ENCODE measurements at regions not wholly inside any gene's neighbourhood (a gene's known extent, or its start where the extent isn't known, plus 50 kb on each side); places are given as distances from the start of the nearest gene placed in this dataset.

DNA sequence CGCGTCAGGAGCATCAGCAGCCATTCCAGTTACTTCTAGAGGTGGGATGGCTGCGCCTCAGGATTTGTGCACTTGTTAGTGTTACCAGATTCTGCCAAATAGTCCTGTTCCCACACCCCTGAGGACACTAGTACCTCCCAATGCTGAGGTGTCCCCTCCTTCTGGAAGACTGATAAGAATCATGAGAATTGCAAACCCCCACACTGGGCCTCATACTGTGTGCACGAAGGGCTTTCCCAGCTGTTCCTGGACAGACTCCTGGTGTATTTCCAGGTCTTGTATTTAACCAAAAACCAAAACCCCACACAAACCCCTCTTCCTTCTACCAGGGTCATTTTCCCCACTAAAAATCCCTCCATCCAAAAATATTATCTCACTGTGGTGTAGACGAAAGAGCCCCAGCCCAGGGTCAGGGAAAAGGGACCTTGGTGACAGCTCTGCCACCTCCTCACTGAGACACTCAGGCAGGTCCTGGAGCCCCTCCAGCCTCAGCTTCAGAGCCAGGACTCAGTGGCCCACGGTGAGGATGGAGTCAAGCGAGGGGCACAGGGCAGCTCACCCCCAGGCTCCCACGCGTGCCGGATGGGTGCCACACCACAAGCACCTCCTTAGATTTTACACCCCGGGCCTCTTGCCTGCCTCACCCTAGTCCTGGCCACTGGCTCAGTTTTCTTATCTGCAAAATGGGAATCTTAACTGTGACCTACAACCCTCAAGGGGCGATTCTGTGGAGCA is 131.4 kb upstream of the RUNX3 start:
- no peak for DNase-seq

DNA sequence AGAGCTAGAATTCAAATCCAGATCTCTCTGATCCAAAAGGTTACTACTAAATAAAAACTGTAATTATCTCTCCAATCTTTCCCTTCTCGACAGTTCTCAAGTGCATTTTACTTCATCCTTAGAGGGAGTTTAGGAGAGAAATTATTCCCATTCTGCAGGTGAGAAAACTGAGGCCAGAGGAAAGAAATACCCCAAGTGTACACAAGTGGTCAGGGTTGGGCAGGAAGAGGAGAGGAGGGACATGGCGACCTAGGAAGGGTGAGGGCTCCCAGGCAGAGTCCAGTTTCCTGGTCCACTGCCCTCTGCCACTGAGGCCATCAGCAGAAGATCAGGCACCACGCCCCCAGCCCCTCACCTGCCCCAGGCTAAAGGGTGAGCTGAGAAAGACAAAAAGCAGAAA is 127.1 kb upstream of the RUNX3 start:
- DNase-seq: no peak

DNA sequence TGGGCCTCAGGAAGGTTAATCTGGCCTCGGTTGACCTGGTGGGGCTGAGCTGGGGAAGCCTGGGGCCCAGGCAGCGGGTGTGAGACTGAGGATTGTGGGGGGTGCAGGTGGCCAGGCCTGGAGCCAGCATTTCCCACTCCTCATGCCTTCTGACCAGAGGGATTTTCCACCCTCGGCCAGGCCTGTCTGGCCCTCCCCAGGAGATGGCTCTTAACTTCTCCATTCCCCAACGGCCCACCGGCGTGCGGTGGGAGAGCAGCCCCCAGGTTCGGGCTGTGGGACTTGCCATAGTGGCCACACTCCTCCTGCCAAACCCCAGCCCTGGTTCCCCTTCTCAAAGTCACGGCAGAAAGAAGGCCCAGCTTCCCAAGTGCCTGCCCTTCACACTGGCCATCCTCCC is 126.5 kb upstream of the RUNX3 start:
- no peak for DNase-seq

GRCh38 chr1:25055961-25056360 is 125.9 kb upstream of the RUNX3 start:
- DNase-seq: no peak

DNA sequence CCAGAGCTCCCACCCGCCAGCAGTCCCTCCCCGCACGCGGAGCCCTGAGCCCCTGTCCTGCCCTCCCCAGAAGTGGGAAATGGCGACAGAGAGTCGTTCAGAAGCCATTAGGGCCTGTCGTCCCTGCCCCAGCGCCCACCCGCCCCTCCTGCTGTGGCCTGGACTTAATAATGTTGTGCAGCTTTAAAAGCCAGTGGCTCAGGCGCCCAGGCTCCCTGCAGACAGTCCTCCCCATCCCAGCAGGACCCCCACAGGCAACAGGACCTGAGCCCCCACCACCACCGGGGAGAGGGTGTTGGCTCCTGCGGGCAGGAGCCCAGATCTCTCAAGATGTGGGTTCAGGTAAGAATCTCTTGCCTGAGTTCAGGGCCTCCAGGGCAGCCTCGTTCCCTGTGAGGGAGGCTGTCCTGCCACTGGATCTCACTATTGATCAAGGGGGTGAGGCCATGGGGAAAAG is 125.3 kb upstream of the RUNX3 start:
- no peak for DNase-seq

DNA sequence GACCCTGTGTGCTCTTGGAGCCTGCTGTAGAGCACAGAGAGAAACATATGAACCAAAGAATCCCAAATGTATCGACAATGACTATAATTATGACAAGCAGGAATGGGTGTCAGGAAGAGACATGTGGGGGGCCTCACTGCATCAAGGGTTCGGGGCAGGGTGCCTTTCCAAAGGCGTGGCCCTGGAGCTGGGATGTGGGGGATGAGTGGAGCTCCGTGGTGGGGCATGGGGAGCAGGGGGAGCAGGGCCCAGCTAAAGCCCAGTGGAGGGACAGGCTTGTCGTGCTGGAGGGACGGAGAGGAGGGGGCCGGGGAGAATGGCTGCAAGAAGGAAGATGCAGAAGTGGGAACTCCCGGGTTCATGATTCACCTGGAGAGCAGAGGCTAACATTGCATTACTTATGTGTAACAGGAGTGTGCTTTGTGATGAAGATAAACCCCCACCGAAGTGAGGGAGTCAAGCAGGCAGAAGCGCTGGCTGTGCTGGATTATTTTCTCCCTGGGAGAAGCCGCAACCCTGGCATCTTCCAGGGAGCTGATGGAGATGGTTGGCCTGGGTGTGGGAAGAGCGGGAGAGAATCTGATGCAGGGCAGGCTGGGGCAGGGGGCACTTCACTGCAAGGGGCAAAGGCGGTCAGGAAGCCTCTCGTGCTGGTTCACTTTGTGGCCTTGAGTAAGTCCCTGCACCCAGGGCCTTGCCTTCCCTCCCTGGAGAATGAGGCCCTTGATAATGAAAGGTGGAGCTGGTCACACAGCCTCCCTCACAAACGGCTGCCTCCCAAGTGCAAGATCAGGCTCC is 124.6 kb upstream of the RUNX3 start:
- no peak for DNase-seq

DNA sequence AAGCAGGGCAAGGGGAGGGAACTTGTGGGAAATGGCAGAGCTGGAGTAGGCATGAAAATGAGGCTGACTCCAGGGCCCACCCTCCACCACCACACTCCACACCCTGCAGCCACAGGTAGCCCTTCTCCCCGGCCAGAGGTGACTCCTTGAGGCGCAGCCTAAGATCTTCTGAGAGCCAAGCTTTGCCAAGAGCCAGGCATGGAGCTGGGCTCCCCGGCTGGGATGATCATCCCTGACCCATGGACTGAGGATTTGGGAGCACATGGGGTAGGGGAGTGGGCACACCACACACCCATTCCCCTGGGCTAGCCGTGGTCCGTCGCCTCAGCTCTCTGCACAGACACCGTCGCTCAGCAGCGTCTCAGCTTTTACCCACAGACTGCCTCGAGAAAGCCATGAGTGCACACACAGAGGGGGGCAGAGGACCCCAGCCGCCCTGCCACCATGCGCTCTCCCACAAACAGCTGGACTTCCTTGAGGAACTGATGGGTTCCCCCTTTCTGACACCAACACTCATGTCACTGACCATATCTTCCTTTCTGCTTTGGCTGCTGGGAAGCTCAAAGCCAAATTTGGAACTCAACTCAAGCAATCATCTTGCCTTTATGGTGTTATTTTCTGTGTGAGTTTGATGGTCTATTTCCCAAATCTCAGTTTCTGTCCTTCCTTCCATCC is 123.6 kb upstream of the RUNX3 start:
- DNase-seq: no peak

GRCh38 chr1:25051906-25052305 is 121.8 kb upstream of the RUNX3 start:
- DNase-seq: no peak

GRCh38 chr1:25051504-25051903 is 121.4 kb upstream of the RUNX3 start:
- no peak for DNase-seq

- DNase-seq: no peak
Observed at GRCh38 chr1:25050165-25050564, 120.1 kb upstream of the RUNX3 start.

DNA sequence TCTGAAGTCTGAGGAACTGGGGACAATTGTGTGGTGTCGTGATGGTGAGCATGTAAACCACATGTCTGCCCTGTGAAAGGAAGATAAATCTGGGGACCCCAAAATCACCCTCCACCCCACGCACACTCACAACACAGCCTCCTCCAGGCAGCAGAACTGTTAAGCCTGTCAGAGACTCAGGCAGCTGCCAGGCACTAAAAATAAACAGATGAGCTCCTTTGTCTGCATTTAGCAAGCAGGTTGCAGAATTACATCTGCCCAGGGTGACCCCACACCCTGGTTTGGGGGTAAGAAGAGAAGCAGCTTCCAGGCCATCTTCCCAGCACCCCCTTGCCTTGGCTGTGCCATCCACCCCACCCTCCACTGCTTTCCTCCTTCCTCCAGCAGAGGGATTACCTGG is 119.1 kb upstream of the RUNX3 start:
- DNase-seq: no peak

GRCh38 chr1:25048728-25049127 is 118.7 kb upstream of the RUNX3 start:
- DNase-seq: peak in 3 of 56 donors; percentile 11 to 21 (median 19)

- DNase-seq: no peak
Observed at GRCh38 chr1:25047506-25048240, 117.6 kb upstream of the RUNX3 start.

DNA sequence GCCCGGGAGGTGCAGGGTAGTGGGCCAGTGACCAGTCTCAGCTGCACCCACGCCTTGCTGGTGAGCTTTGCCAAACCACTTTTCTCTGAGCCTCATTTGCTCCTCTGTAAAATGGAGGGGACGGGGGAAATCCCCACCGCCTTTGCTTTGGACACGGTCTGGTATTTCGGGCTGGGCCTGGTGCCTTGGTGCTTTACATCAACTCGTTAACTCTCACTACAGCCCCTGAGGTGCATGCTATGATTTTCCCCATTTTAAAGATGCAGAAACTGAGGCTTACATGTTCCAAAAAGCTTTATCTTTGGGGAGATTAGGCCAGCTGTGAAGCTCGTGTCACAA is 116.1 kb upstream of the RUNX3 start:
- no peak for DNase-seq

DNA sequence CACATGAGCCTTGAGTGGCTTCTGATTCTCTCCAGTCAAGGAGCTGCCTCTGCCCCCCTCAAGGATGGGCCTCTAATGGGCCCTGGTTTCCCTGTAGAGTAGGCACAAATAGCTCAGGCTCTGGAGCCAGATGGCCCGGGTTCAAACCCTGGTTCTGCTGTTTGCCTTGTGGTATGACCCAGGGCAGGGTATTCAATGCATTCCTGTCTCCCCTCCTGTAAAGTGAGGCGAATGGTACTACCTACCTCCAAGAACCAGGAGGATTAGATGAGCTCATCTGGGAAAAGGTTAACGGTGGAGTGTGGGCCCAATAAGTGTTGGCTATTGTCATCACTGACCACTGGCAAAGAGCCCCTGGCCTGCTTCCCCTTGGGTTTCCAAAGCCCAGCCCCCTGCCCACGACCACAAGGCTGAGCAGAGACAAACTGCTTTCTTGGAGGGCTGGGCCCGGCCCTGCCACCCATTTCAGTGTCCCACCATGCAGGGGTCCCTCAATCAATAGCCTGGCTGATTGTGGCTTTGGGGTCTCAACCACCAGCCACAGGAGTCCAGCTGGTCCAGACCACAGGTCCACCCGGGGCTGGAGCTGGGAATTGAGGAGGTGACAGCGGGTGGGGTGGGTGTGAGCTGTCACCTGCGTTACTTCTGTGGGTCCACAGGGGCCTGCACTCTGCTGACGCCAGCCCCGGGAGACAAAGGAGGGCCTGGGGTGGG is 115.6 kb upstream of the RUNX3 start:
- no peak for DNase-seq

- DNase-seq: no peak
Observed at GRCh38 chr1:25043228-25043580, 113.1 kb upstream of the RUNX3 start.

DNA sequence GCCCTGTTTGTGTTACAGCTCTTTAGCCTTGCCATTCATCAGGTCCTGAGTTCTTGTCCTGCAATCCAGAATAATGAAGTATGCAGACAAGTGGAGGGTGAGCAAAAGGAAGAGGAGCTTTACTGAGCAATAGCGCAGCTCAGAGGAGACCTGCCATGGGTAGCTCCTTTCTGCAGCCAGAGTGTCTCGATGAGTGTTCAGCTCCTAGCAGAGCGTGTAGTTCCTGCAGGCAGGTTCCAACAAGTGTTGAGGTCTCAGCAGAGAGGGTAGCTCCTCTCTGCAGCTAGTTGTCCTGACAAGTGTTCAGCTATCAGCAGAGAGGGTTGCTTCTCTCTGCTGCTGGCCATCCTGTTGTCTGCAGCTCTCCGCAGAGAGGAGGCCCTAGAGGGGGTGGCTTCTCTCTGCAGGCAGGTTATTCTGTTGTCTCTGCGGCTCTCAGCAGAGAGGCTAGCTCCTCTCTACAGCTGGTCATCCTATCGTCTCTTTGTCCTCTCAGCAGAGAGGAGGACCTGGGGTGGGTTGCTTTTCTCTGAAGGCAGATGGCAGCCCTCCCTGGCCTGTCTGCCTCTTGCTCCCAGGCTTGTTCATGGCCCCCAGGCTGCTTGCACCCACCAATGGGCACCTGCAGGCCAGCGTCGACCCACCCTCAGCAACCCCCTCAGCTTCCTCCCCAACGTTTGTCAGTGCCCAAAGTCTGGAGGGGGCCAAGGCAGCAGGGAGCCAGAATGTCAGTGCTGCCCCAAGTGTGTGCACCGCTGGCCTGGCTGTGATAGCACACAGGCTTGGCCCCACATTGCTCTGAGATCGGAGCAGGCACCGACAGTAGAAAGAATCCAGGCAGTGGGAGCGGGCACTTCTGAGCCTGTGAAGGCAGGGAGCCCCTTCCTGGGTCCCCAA is 112.5 kb upstream of the RUNX3 start:
- no peak for DNase-seq

- no peak for DNase-seq
Observed at GRCh38 chr1:25041916-25042315, 111.8 kb upstream of the RUNX3 start.

DNA sequence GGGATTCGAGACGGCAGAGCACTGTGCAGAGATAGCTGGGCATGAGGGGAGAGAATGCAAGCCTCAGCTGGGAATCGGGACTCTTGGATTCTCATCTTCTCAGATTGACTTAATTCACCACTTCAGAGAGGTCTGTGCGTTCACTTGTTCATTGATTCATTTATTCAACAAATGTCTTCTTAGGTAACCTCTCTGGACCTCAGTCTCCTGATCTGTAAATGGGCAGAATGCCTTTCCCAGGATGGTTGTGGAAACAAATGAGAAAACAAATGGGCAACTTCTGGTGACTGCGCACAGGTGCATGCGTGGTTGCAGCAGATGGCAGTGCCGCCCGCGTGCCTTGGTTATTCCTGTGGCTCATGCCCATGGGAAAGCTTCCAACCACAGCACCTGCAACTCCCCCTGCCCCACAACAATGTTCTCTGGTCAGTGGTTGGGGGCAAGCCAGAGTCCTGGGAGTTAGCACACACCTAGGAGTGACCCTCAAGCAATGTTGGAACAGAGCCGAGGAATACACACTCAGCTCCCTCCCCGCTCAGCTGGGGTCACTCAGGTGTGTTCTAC is 110.1 kb upstream of the RUNX3 start:
- no peak for DNase-seq

- DNase-seq: no peak
Observed at GRCh38 chr1:25039229-25039628, 109.2 kb upstream of the RUNX3 start.
